ENCODE measurements at regions not wholly inside any gene's neighbourhood (a gene's known extent, or its start where the extent isn't known, plus 50 kb on each side); places are given as distances from the start of the nearest gene placed in this dataset.
"Not testable (repeated sequence)": the region's sequence is repeated elsewhere in the genome, so short reads cannot be mapped to it uniquely, and the experiment has no call there.

GRCh38 chr7:73244782-73245311, 63.8 kb downstream of the NSUN5 start:
- not testable (repeated sequence) for H3K27me3 ChIP-seq, DNase-seq, H3K9me3 ChIP-seq

GRCh38 chr7:73234994-73235717, 73.5 kb downstream of the NSUN5 start:
- H3K4me3 ChIP-seq, H3K36me3 ChIP-seq, H3K9me3 ChIP-seq, H3K27me3 ChIP-seq: not testable (repeated sequence)
- DNase-seq: peak; percentile 69

More at GRCh38 chr7:73244782-73245311, 63.8 kb downstream of the NSUN5 start:
- not testable (repeated sequence) for H3K36me3 ChIP-seq, H3K4me3 ChIP-seq

- not testable (repeated sequence) for H3K27me3 ChIP-seq, H3K4me3 ChIP-seq, DNase-seq, H3K9me3 ChIP-seq, H3K36me3 ChIP-seq
These were observed 82.9 kb downstream of the NSUN5 start for GRCh38 chr7:73225745-73226144.

GRCh38 chr7:73221724-73222123, 86.9 kb downstream of the NSUN5 start:
- not testable (repeated sequence) for DNase-seq, H3K27me3 ChIP-seq, H3K4me3 ChIP-seq, H3K9me3 ChIP-seq, H3K36me3 ChIP-seq

DNA sequence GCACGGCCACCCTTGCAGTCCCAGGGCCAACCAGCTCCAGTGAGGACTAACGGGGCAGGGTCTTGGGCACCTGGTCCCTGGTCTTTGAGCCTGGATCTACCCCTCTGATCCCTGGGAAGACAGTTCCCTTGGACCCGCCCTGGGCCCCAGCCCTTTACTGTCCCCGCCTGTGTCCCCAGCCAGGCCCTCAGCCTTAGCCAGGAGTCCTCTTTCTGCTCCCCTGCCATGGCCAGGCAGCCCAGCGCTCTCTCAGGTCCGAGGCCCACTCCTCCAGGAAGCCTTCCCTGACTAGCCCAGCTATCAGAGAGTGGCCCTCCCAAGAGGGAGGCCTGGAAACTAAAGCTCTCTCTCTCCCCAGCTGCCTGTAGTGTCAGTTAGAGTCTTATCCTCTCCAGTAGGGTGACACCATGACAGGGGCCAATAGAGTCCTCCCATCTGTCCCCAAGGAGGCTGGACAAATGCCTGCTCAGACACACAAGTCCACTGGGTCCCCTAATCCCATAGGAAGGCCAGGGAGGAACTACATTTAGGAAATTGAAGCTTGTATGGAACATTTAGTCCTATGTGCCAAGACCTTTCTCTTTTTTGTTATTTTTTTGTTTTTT, 87.8 kb downstream of the NSUN5 start:
- H3K9me3 ChIP-seq, DNase-seq, H3K27me3 ChIP-seq, H3K36me3 ChIP-seq, H3K4me3 ChIP-seq: not testable (repeated sequence)

- not testable (repeated sequence) for H3K27me3 ChIP-seq, DNase-seq
These were observed 88.3 kb downstream of the NSUN5 start for GRCh38 chr7:73220357-73220756.

GRCh38 chr7:73218802-73219201, 89.8 kb downstream of the NSUN5 start:
- not testable (repeated sequence) for H3K4me3 ChIP-seq, H3K27me3 ChIP-seq, H3K36me3 ChIP-seq, H3K9me3 ChIP-seq, DNase-seq

More at GRCh38 chr7:73220357-73220756, 88.3 kb downstream of the NSUN5 start:
- not testable (repeated sequence) for H3K4me3 ChIP-seq, H3K9me3 ChIP-seq, H3K36me3 ChIP-seq

GRCh38 chr7:73216046-73216675, 92.5 kb downstream of the NSUN5 start:
- not testable (repeated sequence) for H3K27me3 ChIP-seq, DNase-seq, H3K36me3 ChIP-seq, H3K4me3 ChIP-seq, H3K9me3 ChIP-seq

- H3K27me3 ChIP-seq, DNase-seq, H3K4me3 ChIP-seq, H3K9me3 ChIP-seq, H3K36me3 ChIP-seq: not testable (repeated sequence)
These were observed 93.4 kb downstream of the NSUN5 start for GRCh38 chr7:73215232-73215631.

GRCh38 chr7:73214471-73214870, 94.2 kb downstream of the NSUN5 start:
- H3K36me3 ChIP-seq, H3K9me3 ChIP-seq, DNase-seq, H3K4me3 ChIP-seq, H3K27me3 ChIP-seq: not testable (repeated sequence)

DNA sequence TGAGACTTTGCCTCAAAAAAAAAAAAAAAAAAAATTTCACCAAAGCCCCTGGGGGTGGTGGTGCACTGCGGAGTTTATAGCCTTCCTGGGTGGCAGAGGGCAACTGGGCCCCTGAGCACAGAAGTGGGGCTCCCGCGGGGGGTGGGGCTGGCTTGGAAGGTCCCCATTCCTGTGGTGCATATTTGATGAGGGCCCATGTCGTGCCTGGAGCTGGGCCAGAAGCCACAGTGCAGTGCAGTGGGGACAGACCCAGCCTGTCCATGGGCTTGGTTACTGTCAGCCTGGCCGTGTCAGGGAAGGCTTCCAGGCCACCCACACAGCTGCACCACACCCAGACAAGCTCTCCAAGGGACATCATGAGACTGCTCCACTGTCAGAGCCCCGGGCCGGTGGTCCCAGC, 95.5 kb downstream of the NSUN5 start:
- H3K4me3 ChIP-seq, H3K36me3 ChIP-seq, DNase-seq, H3K27me3 ChIP-seq, H3K9me3 ChIP-seq: not testable (repeated sequence)

GRCh38 chr7:73205594-73205993, 103.0 kb downstream of the NSUN5 start:
- H3K27me3 ChIP-seq, DNase-seq, H3K4me3 ChIP-seq, H3K9me3 ChIP-seq, H3K36me3 ChIP-seq: not testable (repeated sequence)

- not testable (repeated sequence) for H3K27me3 ChIP-seq, H3K36me3 ChIP-seq, DNase-seq, H3K4me3 ChIP-seq, H3K9me3 ChIP-seq
These were observed 103.7 kb downstream of the NSUN5 start for GRCh38 chr7:73204898-73205297.

DNA sequence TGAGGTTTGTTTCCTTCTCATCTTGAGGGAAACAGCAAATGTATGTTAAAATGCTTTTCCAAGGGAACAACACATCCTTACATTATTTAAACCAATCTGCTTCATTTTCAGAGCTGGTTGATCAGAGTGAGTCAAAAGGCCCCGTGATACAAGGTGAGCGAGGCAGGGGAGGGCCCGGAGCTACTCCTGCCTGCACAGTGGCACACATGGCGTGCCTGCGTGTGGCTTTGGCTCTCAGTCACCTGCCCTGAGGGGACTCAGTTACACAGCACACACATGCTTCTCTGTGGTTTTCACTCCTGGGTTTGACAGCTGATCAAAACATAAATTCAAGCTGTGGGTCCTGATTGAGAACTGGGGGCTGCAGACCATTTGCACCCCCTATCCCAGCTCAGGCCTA, 105.3 kb downstream of the NSUN5 start:
- not testable (repeated sequence) for H3K27me3 ChIP-seq, H3K4me3 ChIP-seq, DNase-seq, H3K9me3 ChIP-seq, H3K36me3 ChIP-seq

DNA sequence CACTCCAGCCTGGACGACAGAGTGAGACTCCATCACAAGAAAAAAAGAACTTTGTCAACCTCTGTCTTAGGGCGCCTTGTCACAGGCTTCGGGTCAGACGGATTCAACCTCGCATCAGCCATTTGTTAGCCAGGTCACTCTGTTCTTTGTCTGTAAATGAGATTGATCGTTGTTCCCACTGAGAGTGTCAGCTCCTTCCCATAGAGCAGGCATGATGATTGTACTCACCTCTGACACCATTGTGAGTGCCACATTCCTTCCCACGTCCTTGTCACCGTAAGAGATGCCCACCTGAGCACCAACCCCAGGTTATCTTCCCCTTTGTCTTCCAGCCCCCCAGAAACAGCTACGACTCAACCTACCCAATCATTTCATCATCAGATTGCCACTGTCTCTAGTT, 107.4 kb downstream of the NSUN5 start:
- DNase-seq, H3K27me3 ChIP-seq, H3K4me3 ChIP-seq, H3K36me3 ChIP-seq, H3K9me3 ChIP-seq: not testable (repeated sequence)

GRCh38 chr7:73200518-73201099, 108.0 kb downstream of the NSUN5 start:
- DNase-seq, H3K9me3 ChIP-seq, H3K36me3 ChIP-seq, H3K4me3 ChIP-seq, H3K27me3 ChIP-seq: not testable (repeated sequence)

DNA sequence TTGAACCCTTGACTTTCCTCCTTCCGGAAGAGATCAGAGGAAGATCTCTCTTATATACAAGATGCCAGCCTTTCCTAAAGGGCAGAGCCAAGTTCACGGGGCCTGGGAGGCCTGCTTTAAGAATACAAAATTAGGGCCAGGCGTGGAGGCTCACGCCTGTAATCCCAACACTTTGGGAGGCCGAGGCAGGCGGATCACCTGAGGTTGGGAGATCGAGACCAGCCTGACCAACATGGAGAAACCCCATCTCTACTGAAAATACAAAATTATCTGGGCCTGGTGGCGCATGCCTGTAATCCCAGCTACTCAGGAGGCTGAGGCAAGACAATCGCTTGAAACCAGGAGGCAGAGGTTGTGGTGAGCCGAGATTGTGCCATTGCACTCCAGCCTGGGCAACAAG, 108.2 kb upstream of the SPDYE9 start:
- H3K9me3 ChIP-seq, H3K36me3 ChIP-seq, H3K4me3 ChIP-seq, DNase-seq, H3K27me3 ChIP-seq: not testable (repeated sequence)
